ENCODE measurements at regions not wholly inside any gene's neighbourhood (a gene's known extent, or its start where the extent isn't known, plus 50 kb on each side); places are given as distances from the start of the nearest gene placed in this dataset.

DNA sequence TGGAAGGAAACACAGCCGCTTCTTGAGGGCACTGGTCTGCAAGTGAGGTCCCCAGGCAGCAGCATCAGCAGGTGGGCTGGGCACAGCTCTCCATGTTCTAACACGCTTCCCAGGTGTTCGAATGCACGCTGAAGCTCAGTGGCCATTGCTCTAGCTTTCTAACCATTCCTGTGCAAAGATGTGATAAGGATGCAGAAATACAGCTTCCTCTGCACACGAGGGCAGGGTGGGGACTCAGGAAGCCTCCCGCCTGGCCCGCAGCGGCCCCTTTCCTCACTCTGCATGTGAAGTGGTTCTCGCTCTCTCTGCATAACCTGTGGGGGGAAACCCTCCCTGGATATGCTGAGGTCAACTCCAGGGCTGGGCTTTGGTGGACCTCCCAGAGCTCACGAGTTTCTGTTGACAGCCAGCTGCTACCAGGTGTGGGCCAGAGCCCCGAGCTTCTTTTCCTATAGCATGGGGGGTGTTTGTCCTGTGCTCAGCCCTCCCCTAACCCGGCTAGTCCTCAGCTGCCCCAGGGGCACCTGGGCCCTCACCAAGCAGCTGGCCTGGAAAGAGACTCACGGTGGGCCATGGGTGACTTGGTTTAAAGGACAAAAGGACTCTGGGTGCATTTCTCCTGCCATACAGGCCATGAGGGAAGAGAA, 168.2 kb downstream of the TEX29 start:
- H3K4me3 Mint-ChIP-seq: no peak overlapping the region
- intact Hi-C loops (cut with micrococcal nuclease): no loop called here
- ATAC-seq (no peak), DNase-seq (no peak)
- H3K4me1 Mint-ChIP-seq (ENCODE audit: low read depth): no peaks in the 10 kb centered on the region
- H3K27me3 Mint-ChIP-seq: peaks cover 2% of the 10 kb centered on the region
- ChIA-PET POLR2A (no interaction called here), CTCF (no interaction called here)
- H3K9me3 Mint-ChIP-seq: peaks cover 4% of the 10 kb centered on the region
- no peaks in the 10 kb centered on the region for H3K36me3 Mint-ChIP-seq (ENCODE audit: low read depth)
- H3K27ac Mint-ChIP-seq: no peak overlapping the region
- TF ChIP-seq, protein P1, sequence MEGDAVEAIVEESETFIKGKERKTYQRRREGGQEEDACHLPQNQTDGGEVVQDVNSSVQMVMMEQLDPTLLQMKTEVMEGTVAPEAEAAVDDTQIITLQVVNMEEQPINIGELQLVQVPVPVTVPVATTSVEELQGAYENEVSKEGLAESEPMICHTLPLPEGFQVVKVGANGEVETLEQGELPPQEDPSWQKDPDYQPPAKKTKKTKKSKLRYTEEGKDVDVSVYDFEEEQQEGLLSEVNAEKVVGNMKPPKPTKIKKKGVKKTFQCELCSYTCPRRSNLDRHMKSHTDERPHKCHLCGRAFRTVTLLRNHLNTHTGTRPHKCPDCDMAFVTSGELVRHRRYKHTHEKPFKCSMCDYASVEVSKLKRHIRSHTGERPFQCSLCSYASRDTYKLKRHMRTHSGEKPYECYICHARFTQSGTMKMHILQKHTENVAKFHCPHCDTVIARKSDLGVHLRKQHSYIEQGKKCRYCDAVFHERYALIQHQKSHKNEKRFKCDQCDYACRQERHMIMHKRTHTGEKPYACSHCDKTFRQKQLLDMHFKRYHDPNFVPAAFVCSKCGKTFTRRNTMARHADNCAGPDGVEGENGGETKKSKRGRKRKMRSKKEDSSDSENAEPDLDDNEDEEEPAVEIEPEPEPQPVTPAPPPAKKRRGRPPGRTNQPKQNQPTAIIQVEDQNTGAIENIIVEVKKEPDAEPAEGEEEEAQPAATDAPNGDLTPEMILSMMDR (IDR thresholded peaks at IDR 0.05): no peak

DNA sequence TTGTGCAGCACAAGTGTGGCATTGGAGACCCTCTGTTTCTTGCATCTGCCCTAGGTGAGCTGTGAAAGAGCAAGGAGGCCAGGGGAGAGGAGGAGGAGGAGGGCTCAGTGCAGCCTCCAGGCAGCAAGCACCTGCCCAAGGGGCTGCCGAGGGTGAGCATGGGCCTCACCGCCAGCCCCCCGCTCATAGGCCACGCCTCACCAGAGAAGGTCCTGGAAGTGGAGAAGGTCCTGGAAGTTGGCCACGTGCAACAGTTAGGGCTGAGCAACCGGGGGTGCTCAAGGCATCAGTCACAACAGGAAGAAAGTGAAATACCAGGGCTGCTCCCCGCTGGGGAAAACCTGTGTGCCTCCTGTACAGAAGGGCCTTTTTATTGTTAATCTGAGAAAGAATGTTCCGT, 168.9 kb downstream of the TEX29 start:
- intact Hi-C loops (cut with micrococcal nuclease): no loop called here
- no peak for DNase-seq
- Mint-ChIP-seq H3K4me1 (ENCODE audit: low read depth) (no peaks in the 10 kb centered on the region), H3K27ac (no peak overlapping the region), H3K27me3 (no peaks in the 10 kb centered on the region), H3K9me3 (peaks cover 4% of the 10 kb centered on the region), H3K4me3 (no peak overlapping the region), H3K36me3 (ENCODE audit: low read depth) (no peaks in the 10 kb centered on the region)
- TF ChIP-seq, protein P1 (IDR thresholded peaks at IDR 0.05): no peak
- ChIA-PET CTCF (no interaction called here), POLR2A (no interaction called here)
- ATAC-seq: no peak

DNA sequence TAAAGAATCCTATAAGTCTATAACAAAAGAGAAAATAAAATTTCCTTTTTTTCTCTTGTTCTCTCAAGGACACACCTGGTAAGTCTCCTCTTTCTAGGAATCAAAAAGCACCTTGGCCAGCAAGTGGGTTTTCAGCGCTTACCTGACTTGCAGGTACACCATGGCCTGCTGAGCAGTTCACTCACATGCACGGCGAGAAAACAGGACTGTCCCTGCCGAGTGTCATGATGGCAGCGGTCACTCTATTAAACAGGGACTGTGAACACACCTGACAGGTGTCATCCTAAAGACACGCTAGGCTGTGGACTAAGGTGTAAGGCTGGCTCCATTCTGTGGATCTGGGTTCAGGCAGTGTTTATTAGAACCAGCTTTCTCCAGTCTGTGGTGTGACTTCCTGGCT, 170.2 kb downstream of the TEX29 start:
- intact Hi-C loops (cut with micrococcal nuclease): no loop called here
- no peaks in the 10 kb centered on the region for H3K4me1 Mint-ChIP-seq (ENCODE audit: low read depth)
- ChIA-PET POLR2A (no interaction called here), CTCF (no interaction called here)
- H3K36me3 Mint-ChIP-seq (ENCODE audit: low read depth): no peaks in the 10 kb centered on the region
- H3K27ac Mint-ChIP-seq: no peak overlapping the region
- no peaks in the 10 kb centered on the region for H3K27me3 Mint-ChIP-seq
- ATAC-seq: no peak
- H3K9me3 Mint-ChIP-seq: peaks cover 4% of the 10 kb centered on the region
- TF ChIP-seq, protein P1 (IDR thresholded peaks at IDR 0.05): no peak
- DNase-seq: no peak
- no peak overlapping the region for H3K4me3 Mint-ChIP-seq

DNA sequence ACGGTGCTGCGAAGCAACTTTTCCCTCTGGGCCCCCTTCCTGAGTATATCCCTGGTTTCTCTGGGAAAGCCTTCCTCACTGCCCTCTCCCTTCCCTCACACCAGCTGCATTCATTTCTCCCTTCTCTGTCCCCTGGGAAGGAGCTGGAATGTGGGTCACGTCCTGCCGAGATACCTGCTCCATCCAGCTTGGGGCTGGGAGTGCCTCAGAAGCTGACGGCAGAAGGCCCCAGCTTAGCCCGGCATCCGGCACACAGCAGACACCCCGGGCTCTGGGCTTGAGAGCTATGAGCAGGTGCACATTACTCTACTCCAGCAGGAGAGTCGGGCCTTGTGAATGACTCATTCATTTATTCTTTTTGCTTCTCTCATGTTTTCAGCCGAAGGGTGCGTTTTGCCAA, 170.6 kb downstream of the TEX29 start:
- DNase-seq: no peak
- Mint-ChIP-seq H3K4me3 (no peak overlapping the region), H3K9me3 (peaks cover 4% of the 10 kb centered on the region), H3K27ac (no peak overlapping the region), H3K27me3 (no peaks in the 10 kb centered on the region), H3K4me1 (ENCODE audit: low read depth) (no peaks in the 10 kb centered on the region), H3K36me3 (ENCODE audit: low read depth) (no peaks in the 10 kb centered on the region)
- CTCF ChIA-PET: no interaction called here
- TF ChIP-seq, protein P1 (IDR thresholded peaks at IDR 0.05): no peak
- no peak for ATAC-seq
- intact Hi-C loops (cut with micrococcal nuclease): no loop called here
- POLR2A ChIA-PET: no interaction called here

DNA sequence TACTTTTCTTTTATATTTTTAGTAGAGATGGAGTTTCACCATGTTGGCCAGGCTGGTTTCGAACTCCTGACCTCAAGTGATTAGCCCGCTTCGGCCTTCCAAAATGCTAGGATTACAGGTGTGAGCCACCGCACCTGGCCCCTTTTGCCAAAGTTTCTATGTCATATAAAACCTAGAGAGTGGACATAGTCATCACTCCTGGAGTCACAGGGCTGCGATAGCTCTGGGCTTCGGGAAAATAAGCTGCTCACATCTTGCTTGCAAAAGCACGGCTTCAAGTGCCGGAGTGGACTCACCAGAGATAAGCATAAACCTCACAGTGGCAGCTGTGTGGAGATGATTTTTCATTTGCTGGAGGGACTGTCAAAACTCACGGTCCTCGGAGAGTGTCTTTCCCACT, 171.2 kb downstream of the TEX29 start:
- no peak overlapping the region for H3K27ac Mint-ChIP-seq
- H3K36me3 Mint-ChIP-seq (ENCODE audit: low read depth): no peaks in the 10 kb centered on the region
- H3K4me3 Mint-ChIP-seq: no peak overlapping the region
- no peaks in the 10 kb centered on the region for H3K4me1 Mint-ChIP-seq (ENCODE audit: low read depth)
- intact Hi-C loops (cut with micrococcal nuclease): no loop called here
- CTCF ChIA-PET: no interaction called here
- POLR2A ChIA-PET: interaction anchor here (0.9 kb wide), 1 partner anchor 12 kb away, joined by 3 read pairs; no protein-coding TSS in a partner anchor
- H3K9me3 Mint-ChIP-seq: peaks cover 4% of the 10 kb centered on the region
- H3K27me3 Mint-ChIP-seq: no peaks in the 10 kb centered on the region
- TF ChIP-seq, protein P1 (IDR thresholded peaks at IDR 0.05): no peak
- ATAC-seq (no peak), DNase-seq (no peak)
